GM18907 (cell line): ENCODE measurements at regions not wholly inside any gene's neighbourhood (a gene's known extent, or its start where the extent isn't known, plus 50 kb on each side); places are given as distances from the start of the nearest gene placed in this dataset.

Experiments
- ATAC-seq: cut with Tn5 transposase; IDR thresholded peaks from one replicate; pipeline ENCODE4 v1.9.1; 2021; ENCODE audit warnings: mild to moderate bottlenecking, moderate library complexity; ENCODE audit not compliant: unreplicated experiment

GRCh38 chr2:65551528-65551927 is 119.1 kb upstream of the SPRED2 start:
- ATAC-seq = no peak

GRCh38 chr2:65550246-65550645 is 117.8 kb upstream of the SPRED2 start:
- ATAC-seq = no peak

- no peak for ATAC-seq
Observed at GRCh38 chr2:65549631-65550030, 117.2 kb upstream of the SPRED2 start.

DNA sequence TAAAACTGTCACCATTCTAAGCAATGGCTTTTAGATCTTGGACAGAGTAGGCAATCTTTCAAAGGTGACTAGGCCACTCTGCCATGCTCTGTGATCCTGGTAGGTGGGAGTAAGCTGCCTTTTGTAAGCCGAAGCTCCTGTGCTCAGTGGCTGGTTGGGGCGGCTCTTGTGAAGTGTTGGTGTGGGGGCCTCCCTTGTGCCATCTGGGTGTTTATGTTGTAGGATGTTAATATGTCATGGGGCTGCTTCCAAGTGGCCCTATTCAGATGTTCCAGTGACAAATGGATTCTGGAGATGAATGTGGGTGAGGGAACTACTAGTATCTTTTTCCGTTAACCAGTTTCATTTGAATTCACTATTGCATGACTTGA is 116.8 kb upstream of the SPRED2 start:
- ATAC-seq = no peak

DNA sequence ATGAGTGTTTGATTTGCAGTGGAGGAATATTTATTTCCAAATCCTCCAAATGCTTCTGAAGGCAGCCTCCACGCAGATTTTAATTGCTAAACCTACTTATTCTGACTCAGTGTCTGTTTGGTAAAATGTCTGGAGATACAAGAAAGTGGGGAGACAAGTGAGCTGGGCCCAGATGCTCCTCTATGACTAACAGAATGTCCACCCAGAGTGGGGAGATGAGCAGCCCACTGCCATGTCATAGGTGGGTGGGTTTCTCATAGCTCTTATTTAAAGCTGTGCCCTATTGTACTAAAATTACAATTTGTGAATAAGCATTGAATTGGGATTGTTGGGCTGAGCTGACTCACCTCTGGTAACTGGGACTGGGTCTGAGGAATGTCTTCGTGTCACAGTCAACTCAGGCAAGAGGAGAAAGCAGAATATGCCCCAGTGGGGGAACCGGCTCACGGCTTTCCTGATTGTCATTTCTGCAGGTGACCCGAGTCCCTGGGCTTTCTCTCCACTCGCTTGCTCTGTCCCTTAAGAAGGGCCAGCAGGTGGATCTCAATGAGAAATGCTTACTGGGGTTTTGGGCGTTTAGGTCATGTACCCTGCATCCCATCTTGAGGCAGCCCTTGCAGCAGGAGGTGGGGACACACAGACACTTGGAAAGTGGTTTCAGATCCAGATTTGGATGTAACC is 116.3 kb upstream of the SPRED2 start:
- no peak for ATAC-seq

DNA sequence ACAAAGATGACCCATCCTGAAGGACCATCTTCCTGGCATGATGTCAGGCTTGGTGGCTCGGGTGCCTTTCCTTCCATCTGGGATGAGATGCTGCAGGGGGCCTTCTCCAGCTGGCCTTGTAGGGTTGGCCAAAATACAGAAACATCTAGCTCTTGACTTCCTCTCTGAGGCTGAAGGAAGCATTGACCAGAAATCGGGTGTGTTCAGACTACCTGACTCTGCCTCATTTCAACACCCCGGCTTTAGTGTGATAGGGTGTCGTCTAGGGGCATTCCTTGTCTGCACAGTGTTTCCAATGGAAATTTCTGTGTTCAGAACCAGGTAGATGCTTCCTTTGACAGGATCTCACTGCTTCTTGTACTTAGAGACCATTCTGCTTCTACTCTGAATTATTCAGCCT is 115.7 kb upstream of the SPRED2 start:
- ATAC-seq = no peak

DNA sequence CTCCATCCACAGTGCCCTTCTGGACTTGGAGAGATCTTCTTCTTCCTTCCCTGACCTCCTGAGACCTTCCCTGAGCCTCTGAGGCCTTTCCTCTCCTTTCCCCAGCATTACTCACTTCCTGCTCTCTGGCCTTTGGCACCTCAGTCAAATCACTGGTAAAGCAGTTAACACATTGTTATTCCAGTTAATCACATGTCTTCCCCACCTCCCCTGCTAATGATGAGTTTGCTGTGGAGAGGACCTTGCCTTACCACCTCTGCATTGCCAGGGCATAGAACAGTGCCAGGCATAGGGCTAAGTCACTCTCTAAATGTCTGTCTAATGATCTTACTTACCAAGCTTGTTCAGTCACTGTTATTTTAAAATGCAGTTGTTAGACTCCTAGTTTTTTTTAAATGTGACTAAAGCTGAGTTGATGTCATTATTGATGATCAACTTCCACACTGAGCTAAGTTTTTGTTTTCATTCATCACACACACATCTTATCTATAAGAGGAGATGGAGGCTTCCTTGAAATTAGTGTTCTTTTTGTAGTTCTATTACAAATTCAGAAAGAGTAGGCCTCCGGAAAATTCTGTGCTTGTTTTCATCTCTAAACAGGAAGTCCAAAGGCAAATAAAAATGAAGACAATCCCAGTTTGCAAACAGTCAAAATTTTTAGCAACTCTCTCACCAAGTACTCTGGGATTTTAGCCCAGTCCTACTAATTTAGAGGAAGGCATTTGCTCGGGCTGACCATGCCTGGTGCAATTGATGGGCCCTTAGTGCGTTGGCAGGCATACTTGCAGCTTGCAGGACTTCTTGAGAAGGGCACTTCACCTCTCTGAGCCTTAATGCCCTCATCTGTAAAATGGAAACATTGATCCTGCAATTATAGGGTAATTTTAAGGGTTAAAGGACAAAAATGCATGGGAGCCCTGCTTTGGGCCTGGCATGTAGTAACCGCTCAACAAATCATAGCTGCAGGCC is 113.7 kb upstream of the SPRED2 start:
- ATAC-seq = no peak

- no peak for ATAC-seq
Observed at GRCh38 chr2:65541773-65542172, 109.4 kb upstream of the SPRED2 start.

- no peak for ATAC-seq
Observed at GRCh38 chr2:65539633-65540032, 107.2 kb upstream of the SPRED2 start.

DNA sequence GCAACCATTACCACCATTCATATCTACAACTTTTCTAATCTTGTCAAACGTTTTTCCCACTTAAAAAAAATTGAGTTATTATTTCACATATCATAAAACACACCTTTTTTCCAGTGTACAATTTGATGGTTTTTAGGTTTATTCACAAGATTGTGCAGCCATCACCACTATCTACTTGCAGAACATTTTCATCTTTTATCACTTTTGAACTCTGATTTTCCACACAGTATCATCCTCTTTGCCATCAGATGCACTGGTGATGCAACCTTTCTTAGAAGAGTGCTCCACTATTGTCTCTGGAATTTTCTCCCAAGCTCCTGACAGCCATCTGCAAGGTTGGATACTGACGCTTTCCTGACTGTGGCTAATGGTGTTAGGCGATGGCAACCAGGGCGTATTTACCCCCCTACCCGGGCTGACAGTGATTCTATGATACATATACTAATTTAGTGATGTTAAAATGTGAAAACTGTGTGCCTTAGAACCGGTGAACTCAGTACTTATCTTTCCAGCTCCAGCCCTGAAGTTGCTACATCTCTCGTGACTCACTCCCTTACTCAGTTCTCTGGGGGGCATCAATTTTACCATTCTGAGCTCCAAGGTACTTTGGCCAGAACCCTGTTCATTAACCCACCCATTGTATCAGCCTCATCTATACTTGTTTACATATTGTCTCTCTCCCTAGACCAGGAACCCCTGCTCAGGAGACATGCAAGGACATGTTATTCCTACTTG is 105.4 kb upstream of the SPRED2 start:
- ATAC-seq = no peak

DNA sequence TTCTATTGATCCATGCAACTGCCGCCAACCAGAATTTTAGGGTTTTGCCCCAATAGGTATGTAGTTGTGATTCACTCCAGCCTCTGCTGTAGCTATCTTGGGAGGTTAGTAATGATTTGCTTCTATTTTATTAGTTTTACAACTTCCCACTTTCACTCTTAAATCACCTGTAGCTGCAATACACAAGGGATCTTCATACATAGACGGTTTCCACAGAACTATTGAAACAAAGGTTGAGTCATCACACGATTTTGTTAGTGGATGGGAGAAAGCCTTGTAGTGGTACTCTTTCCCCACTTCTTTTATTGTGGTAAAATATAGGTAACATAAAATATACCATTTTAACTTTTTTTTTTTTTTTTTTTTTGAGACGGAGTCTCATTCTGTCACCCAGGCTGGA is 104.2 kb upstream of the SPRED2 start:
- peak; percentile 88 for ATAC-seq

DNA sequence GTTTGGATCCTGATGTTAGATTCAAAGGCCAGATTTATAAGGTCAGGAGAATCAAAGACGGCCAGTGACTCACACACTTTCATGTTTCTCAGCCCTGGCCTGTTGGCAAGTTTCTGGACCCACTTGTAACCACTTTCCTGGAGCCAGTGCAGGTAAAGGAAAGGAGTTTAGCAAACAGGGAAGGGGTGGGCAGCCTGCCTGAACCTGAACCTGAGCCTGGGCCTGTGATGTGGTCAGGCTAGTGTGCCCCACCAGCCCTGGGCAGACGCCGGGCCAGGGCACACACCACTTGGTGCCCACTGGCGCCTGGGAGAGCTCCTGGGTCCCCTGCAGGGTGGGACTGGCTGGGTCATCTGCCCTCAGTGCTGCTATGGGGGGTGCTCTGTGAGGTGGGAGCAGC is 100.5 kb upstream of the SPRED2 start:
- ATAC-seq = no peak

- no peak for ATAC-seq
Observed at GRCh38 chr2:65532326-65532725, 99.9 kb upstream of the SPRED2 start.

GRCh38 chr2:65530547-65531320 is 98.3 kb upstream of the SPRED2 start:
- no peak for ATAC-seq

- no peak for ATAC-seq
Observed at GRCh38 chr2:65529419-65529818, 97.0 kb upstream of the SPRED2 start.

GRCh38 chr2:65528241-65528574 is 95.8 kb upstream of the SPRED2 start:
- no peak for ATAC-seq

DNA sequence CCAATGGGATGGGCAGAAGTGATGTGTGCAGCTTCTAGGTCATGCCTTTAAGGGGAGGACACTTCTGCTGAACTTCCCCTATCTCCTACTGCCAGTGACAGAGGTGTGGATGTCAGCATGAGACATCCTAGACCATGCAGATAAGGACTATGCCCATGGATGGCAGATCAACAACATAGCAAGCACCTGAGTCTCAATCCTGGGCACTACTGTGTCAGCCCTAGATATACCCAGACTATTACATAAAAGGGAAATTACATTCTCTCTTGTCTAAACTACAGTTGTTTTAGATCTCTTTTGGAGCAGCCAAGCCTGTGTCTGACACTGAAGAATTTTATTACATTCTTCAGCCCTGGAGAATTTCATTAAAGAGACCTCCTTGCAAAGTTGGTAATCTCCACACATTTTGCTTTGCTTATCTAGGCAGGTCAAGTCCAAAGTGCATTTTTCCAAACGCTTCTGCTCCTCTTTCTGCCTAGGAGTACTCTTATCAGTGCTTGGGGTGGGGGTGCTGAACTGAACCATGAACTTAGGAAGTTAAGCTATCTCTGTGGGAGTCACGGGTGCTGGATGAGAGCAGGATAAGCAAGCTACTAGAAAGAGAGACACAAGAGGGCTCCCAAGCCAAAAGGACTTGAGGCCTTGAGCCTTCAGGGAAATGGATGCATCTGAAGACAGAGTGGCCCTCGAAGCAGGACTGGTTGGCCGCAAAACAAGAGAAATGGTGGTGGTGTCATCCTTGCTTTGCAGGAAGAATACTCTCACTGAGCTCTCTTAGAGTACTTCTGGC is 95.2 kb upstream of the SPRED2 start:
- no peak for ATAC-seq

- ATAC-seq = no peak
Observed at GRCh38 chr2:65525616-65526231, 93.3 kb upstream of the SPRED2 start.

DNA sequence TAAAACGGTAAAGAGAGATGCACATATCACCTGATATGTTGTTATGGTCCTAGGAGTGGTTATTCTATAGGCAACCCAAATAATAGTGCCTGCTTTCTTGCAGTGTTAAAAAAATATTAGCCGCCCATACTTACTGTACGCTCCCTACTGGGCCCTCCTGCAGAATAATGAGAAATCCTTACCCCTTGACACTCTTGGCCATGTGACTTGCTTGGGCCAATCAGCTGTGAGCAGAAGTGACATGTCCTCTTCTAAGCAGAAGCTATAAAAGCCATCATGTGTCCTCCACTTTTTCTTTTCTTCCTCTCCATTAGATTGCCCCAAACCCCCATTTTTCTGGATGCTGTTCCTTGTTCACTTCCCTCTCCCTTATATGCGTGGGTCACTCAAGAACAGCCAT is 90.5 kb upstream of the SPRED2 start:
- ATAC-seq = no peak

GRCh38 chr2:65518751-65519150 is 86.4 kb upstream of the SPRED2 start:
- ATAC-seq = no peak
